ENCODE measurements at regions not wholly inside any gene's neighbourhood (a gene's known extent, or its start where the extent isn't known, plus 50 kb on each side); places are given as distances from the start of the nearest gene placed in this dataset.
A peak's percentile ranks its signal among the peaks of the same experiment; 100 is the strongest.
"Not testable (repeated sequence)": the region's sequence is repeated elsewhere in the genome, so short reads cannot be mapped to it uniquely, and the experiment has no call there.

GRCh38 chr1:121443001-121443540 lies 258.3 kb downstream of the SRGAP2C start:
- no peak for DNase-seq (ENCODE audit: low read depth)

- DNase-seq (ENCODE audit: low read depth): no peak
Measured at GRCh38 chr1:121444096-121444495, 259.3 kb downstream of the SRGAP2C start.

DNA sequence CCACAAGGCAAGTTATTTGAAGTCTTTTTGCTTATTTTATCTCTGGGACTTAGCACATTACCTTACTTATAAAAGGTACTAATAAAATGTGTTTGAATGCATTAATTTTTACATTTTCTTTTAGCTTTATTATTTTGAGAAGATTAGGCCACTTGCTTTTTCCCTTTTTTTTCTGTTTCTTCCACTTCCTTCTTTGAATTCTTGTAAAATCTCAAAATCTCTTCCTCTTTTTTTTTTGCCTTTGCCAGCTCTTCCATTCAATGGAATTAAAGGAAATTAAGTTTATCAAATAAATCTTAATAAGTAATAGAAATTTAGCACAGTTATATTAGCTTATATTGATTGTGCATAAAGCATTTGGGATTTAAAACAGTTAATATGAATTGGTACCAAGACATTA lies 260.9 kb downstream of the SRGAP2C start:
- DNase-seq (ENCODE audit: low read depth): no peak

- peak; percentile 18 for DNase-seq (ENCODE audit: low read depth)
Measured at GRCh38 chr1:121447280-121447923, 262.6 kb downstream of the SRGAP2C start.

- DNase-seq (ENCODE audit: low read depth): not testable (repeated sequence)
Measured at GRCh38 chr1:121448064-121448463, 263.3 kb downstream of the SRGAP2C start.

DNA sequence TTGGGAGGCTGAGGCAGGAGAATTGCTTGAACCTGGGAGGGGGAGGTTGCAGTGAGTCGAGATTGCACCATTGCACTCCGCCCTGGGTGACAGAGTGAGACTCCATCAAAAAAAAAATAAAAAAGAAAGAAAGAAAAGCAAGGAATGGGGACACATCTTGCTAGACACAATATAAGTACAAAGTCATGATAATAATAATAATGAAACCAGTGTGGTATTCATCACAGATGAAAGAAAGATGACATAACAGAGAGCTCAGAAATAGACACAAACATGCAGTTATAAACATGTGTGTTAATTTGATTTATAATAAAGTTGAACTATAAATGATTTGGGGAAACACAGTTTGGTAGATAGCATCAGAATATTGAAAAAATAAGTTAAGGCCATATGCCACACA lies 264.1 kb downstream of the SRGAP2C start:
- no peak for DNase-seq (ENCODE audit: low read depth)

- no peak for DNase-seq (ENCODE audit: low read depth)
Measured at GRCh38 chr1:121452484-121452883, 267.7 kb downstream of the SRGAP2C start.

DNA sequence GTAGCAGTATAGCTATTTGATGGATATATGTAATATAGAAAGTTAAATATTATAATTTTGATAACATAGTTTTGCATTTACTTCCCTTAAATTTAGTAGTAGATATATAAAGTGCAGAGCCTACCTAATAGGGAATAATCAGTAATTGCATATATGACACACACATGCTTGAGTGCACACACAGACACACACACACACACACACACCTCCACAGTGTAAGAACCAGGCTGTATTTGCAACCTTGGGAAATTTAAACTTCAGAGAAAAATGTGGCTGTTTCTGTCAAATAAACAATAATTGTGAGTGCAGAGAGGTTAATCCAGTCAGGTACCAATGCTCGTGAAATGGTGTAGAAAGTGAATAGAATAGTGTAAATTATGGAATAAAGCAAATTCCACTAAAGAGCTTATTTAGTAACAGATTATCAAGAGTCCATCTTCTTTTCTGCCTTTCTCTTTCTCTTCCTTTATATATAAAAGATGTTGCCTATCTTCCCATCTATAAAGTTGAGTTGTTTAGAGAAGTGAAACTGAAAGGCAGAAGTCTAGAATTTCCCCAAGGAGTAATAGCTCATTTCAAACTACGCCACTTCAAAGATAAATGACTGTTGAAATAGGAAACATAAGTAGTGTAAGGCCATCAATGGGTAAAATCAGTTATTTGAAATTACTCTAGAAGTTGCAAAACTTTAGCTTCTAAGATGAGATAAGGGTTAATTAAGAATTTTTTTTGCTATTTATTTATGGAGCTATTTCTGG lies 273.7 kb downstream of the SRGAP2C start:
- DNase-seq (ENCODE audit: low read depth): no peak

DNA sequence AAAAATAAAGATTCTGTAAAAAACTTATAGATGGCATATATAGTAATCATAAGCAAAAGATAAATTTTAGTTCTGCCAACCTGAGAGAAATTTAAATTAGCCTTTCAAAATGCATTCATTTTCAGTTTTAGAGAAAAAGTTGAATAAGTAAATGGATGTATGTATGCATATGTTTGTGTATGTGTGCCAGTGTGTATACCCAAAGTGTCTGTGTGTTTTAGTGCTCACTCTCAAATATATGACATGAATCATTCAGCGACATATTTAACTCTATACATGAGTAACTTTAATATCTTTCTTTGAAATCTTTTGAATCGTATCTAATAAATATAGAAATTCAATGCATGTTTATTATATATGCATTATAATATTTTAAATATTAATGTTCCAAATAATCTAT lies 274.5 kb downstream of the SRGAP2C start:
- no peak for DNase-seq (ENCODE audit: low read depth)

DNA sequence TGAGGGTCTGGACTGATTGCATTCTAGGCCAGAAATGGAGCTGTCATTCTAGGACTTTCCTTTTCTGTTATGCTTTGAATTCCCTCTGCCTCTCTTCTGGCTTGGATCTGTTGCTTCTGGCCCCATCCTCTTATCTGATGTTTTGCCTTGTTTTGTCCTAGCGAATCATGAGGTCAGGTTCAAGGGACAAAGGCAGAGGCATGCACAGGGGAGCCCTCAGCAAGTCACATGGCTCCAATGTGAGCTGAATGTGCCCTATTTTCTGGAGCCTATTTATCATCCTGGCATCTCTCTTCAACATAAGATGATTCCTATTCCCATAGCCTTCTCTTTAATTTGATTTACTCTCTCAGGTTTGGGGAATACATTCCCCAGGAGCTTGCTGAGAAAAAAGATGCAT lies 284.6 kb downstream of the SRGAP2C start:
- DNase-seq (ENCODE audit: low read depth): not testable (repeated sequence)

DNA sequence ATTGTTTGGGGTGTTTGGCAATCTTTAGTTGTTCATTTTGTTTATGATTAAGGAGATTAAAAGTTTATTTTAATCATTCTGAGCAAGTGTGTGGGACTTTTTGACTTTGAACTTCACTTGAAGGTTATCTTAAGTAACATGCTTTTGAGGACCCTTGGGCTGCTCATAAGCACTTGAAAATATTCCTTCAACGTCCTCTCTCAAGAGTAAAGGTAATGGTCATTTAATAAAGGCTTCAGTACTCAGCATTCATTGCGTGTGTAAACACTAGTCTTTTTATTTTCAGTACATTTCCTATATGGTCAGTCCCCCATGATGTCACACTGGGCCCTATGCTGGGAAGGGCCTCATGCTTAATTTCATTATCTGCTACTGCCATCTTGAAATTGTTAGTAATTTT lies 285.6 kb downstream of the SRGAP2C start:
- DNase-seq (ENCODE audit: low read depth): not testable (repeated sequence)

- no peak for DNase-seq (ENCODE audit: low read depth)
Measured at GRCh38 chr1:121471523-121471922, 286.7 kb downstream of the SRGAP2C start.

- DNase-seq (ENCODE audit: low read depth): no peak
Measured at GRCh38 chr1:121472017-121472416, 287.2 kb downstream of the SRGAP2C start.

DNA sequence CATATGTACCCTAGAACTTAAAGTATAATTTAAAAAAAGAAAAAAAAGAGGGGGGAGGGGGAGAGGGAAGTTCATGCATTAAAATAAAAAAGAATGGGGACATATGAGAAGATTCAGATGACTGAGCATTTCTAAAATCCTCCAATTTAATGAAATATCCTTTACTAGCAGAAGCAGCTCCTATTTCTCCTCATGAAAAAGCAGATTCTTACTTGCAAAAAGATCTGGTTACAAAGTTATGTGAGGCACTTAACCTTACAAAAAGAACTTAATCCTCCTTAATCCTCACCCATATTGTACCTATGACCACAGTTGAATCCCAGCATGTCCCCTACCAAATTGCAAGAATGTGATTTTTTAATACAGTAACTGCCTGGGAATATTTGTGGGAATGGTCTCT lies 298.5 kb downstream of the SRGAP2C start:
- DNase-seq (ENCODE audit: low read depth): no peak

DNA sequence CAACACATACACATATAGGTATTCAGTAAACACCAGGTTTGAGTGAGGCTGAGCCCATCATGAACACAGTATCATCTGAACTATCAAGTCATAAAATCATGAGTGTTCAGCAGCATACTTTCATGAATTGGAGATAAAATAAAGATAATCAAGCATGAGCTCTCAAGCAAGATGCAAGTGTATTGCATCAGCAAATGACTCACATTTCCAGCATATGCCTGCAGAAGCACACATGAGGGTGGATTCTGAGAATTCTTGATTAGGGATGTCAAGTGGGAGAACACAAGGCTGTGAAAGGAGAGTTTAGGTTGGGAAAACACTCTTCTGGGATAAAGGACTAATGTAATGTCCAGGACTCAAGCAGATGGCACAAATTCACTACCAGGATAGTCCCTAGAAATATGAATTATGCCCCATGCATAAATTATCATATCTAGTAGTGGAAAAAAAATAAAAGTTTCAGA lies 299.2 kb downstream of the SRGAP2C start:
- peak; percentile 39 for DNase-seq (ENCODE audit: low read depth)

- DNase-seq (ENCODE audit: low read depth): not testable (repeated sequence)
Measured at GRCh38 chr1:121494796-121495195, 310.0 kb downstream of the SRGAP2C start.

- DNase-seq (ENCODE audit: low read depth): not testable (repeated sequence)
Measured at GRCh38 chr1:121511455-121511854, 326.7 kb downstream of the SRGAP2C start.

GRCh38 chr1:121511876-121512275 lies 327.1 kb downstream of the SRGAP2C start:
- not testable (repeated sequence) for DNase-seq (ENCODE audit: low read depth)

- DNase-seq (ENCODE audit: low read depth): no peak
Measured at GRCh38 chr1:121515235-121515634, 330.5 kb downstream of the SRGAP2C start.

DNA sequence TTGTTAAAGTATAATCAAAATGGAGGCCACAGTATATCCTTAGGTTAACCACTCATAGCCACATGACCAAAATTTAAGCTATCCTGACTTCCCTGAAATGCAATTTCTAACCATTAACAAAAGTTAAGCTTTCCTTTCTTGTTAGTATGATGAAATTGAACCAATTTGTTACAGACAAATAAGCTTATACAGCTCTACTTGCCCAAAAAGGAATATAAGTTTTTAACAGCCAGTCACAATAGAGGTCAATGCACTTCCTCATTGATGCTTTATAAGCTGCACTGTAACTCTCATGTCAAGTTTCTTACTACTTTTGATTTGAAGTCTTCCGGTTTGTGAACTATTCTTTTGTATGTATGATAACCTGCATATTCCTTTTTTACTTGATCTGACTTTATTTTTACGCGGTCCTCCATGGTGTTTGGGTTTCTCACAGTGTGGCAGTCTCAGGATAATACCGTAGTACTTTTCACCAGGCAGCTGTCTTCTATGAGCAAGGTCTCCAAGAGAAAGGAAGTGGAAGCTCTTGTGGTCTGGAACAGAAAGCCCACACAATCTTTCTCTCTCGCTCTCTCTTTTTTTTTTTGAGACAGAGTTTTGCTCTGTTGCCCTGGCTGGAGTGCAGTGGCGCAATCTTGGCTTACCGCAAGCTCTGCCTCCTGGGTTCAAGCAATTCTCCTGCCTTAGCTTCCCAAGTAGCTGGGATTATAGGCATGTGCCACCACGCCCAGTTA lies 331.6 kb downstream of the SRGAP2C start:
- peak; percentile 18 for DNase-seq (ENCODE audit: low read depth)

- DNase-seq (ENCODE audit: low read depth): no peak
Measured at GRCh38 chr1:121517586-121518230, 332.9 kb downstream of the SRGAP2C start.

Data from myocyte (in vitro differentiated cells).